GM23248 (cell line): ENCODE measurements at regions not wholly inside any gene's neighbourhood (a gene's known extent, or its start where the extent isn't known, plus 50 kb on each side); places are given as distances from the start of the nearest gene placed in this dataset.

Experiments
- DNase-seq: peaks from one replicate; pipeline ENCODE4 v3.0.0-alpha.2; 2015
- H2AFZ ChIP-seq: fragments of 200-600 bp; sonication (generic); 2 replicates; pipeline ENCODE4 v1.6.1; 2016; ENCODE audit warnings: antibody characterized with exemption
- H3F3A ChIP-seq: fragments of 200-600 bp; sonication (generic); 2 replicates; pipeline ENCODE4 v1.6.1; 2016; ENCODE audit warnings: mild to moderate bottlenecking, antibody characterized with exemption, mixed run types; ENCODE audit not compliant: insufficient read depth
- H3K27ac ChIP-seq: fragments of 200-600 bp; sonication (generic); 2 replicates; pipeline ENCODE4 v1.5.1; 2016; ENCODE audit warnings: mild to moderate bottlenecking
- H3K27me3 ChIP-seq: fragments of 200-600 bp; sonication (generic); replicated peaks from 2 replicates; pipeline ENCODE4 v1.6.1; 2016; ENCODE audit warnings: mild to moderate bottlenecking; ENCODE audit not compliant: insufficient read depth
- H3K36me3 ChIP-seq: fragments of 200-600 bp; sonication (generic); 2 replicates; pipeline ENCODE4 v1.6.1; 2016; ENCODE audit warnings: low read depth, mild to moderate bottlenecking
- H3K4me1 ChIP-seq: fragments of 200-600 bp; sonication (generic); 2 replicates; pipeline ENCODE4 v1.6.1; 2016; ENCODE audit warnings: mild to moderate bottlenecking; ENCODE audit not compliant: insufficient read depth
- H3K4me2 ChIP-seq: fragments of 200-600 bp; sonication (generic); one replicate; pipeline ENCODE4 v1.6.1; 2016; ENCODE audit warnings: mild to moderate bottlenecking; ENCODE audit not compliant: unreplicated experiment
- H3K4me3 ChIP-seq: fragments of 200-600 bp; sonication (generic); 2 replicates; pipeline ENCODE4 v1.5.1; 2016; ENCODE audit warnings: mild to moderate bottlenecking
- H3K79me2 ChIP-seq: fragments of 200-600 bp; sonication (generic); 2 replicates; pipeline ENCODE4 v1.6.1; 2016; ENCODE audit warnings: mild to moderate bottlenecking; ENCODE audit not compliant: insufficient read depth
- H3K9ac ChIP-seq: fragments of 200-600 bp; sonication (generic); 2 replicates; pipeline ENCODE4 v1.6.1; 2016; ENCODE audit warnings: mild to moderate bottlenecking
- H3K9me2 ChIP-seq: fragments of 200-600 bp; sonication (generic); 2 replicates; pipeline ENCODE4 v1.6.1; 2016; ENCODE audit warnings: mixed run types, mild to moderate bottlenecking, moderate library complexity; ENCODE audit not compliant: insufficient read depth
- H3K9me3 ChIP-seq: fragments of 200-600 bp; sonication (generic); one replicate; pipeline ENCODE4 v1.6.1; 2017; ENCODE audit warnings: low read depth
- H4K20me1 ChIP-seq: fragments of 200-600 bp; sonication (generic); 2 replicates; pipeline ENCODE4 v1.6.0; 2016; ENCODE audit not compliant: insufficient read depth
- EZH2 ChIP-seq: fragments of 200-600 bp; sonication (generic); IDR thresholded peaks from 2 replicates; pipeline ENCODE4 v1.6.1; 2018; ENCODE audit warnings: antibody characterized with exemption, mild to moderate bottlenecking; ENCODE audit not compliant: insufficient read depth, poor library complexity, severe bottlenecking
- EZH2phosphoT487 ChIP-seq: fragments of 200-600 bp; sonication (generic); IDR thresholded peaks from 2 replicates; pipeline ENCODE4 v1.6.1; 2018; ENCODE audit warnings: antibody characterized with exemption, moderate library complexity, mild to moderate bottlenecking, low read depth; ENCODE audit not compliant: insufficient read depth
- WGBS, 2 experiments: methylation state at CpG; one replicate each; pipeline ENCODE4 v1.1.6; 2015 to 2017; ENCODE audit warnings: low lambda C conversion rate in 2 of 2, low coverage in 1 of 2; ENCODE audit errors: missing lambda C conversion rate in 2 of 2; 5-methylcytosine and 5-hydroxymethylcytosine counted together
- in situ Hi-C: fragments of 300-500 bp; cut with MboI; formaldehyde crosslinking; loops from 2 replicates; pipeline ENCODE4 v1.15.0; 2020

DNA sequence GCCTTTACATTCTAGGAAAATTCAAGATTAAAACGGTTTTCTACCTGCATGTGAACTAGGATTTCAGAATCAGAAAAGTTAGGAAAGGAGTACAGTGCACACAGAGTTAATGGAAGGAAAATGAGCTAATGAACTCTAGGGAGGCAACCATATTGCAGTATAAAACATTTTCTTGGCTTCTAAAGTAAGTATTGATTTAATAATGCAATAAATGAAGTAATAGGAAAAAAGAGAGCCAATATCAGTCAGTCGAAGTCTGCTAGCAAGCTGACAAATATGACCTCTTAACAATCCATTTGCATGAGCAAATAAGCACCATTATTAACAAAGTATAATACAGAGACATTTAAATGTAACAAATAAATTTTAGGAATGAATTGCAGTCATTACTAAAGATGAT, 80.2 kb upstream of the COL3A1 start:
- in situ Hi-C loops = no loop called here

DNA sequence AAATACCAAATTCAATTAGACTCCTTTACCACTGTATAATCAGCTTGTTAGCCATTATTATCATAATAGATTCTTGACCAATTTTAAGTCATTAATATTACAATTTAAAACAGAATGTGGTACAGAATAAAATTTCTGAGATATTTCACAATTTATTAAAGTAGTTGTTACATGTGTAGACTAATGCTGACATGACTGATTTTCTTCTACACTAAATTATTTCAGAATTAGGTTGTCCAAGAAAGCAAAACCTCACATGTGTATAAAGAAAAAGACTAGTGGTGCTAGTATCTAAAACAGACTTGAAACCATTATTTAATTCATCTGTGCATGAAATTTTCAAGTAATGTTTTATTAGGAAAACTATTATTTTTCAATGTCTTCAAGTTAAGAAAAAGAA, 79.2 kb upstream of the COL3A1 start:
- Histone ChIP-seq H2AFZ (no peak overlapping the region), H3K27ac (no peak overlapping the region), H3K9ac (no peak overlapping the region), H3K27me3 (no peaks in the 10 kb centered on the region), H3K4me2 (no peak overlapping the region), H3K79me2 (no peaks in the 10 kb centered on the region), H3K9me3 (no peaks in the 10 kb centered on the region), H3K4me1 (peaks cover 21% of the 10 kb centered on the region), H4K20me1 (no peaks in the 10 kb centered on the region), H3K9me2 (no peaks in the 10 kb centered on the region), H3K4me3 (no peak overlapping the region), H3F3A (peaks cover 15% of the 10 kb centered on the region), H3K36me3 (no peaks in the 10 kb centered on the region)
- no peak for TF ChIP-seq EZH2
- in situ Hi-C loops = no loop called here
- no peak for DNase-seq

More for the DNA sequence above, 80.2 kb upstream of the COL3A1 start:
- Histone ChIP-seq H3K9me2 (no peaks in the 10 kb centered on the region), H2AFZ (no peak overlapping the region), H3K4me1 (peaks cover 21% of the 10 kb centered on the region), H3K4me2 (no peak overlapping the region), H3K36me3 (no peaks in the 10 kb centered on the region), H3K79me2 (no peaks in the 10 kb centered on the region), H3K9me3 (no peaks in the 10 kb centered on the region), H3F3A (peaks cover 15% of the 10 kb centered on the region), H4K20me1 (no peaks in the 10 kb centered on the region), H3K9ac (no peak overlapping the region), H3K27me3 (no peaks in the 10 kb centered on the region), H3K27ac (no peak overlapping the region), H3K4me3 (no peak overlapping the region)
- no peak for DNase-seq
- 19 to 29% methylated on average over 2 of the region's 2 CpGs for WGBS, 2 experiments
- TF ChIP-seq EZH2phosphoT487 = no peak
- no peak for TF ChIP-seq EZH2

DNA sequence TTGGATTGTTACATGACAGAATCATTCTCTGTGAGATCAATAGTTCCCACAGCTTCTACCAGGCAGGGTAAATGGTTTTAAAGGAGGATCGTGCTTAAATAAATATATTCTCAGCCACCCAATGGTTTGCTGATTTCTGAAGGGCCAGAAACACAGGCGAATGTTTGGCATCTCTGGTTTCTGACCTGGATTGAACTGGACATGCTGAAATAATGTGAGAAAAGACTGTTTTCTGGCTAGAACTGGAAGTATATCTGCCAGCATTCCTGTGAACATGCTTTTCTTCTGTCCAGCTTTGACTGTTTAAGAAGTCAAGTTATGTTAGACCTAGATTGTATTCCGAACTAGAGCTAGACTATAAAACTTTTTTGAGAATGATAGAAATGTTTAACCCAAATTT, 77.1 kb upstream of the COL3A1 start:
- DNase-seq = peak; percentile 60
- Histone ChIP-seq H3K79me2 (no peaks in the 10 kb centered on the region), H3K4me1 (peaks cover 21% of the 10 kb centered on the region), H3K36me3 (no peaks in the 10 kb centered on the region), H3K9me3 (no peaks in the 10 kb centered on the region), H3K27ac (peak overlapping the region; percentile 68), H3K9me2 (no peaks in the 10 kb centered on the region), H3K4me2 (peak overlapping the region; percentile 68), H3K4me3 (peak overlapping the region; percentile 14; the same call in 1 of the 2 replicates), H2AFZ (peak overlapping the region; percentile 77), H4K20me1 (no peaks in the 10 kb centered on the region), H3K9ac (peak overlapping the region; percentile 51), H3F3A (peaks cover 15% of the 10 kb centered on the region), H3K27me3 (no peaks in the 10 kb centered on the region)
- WGBS, 2 experiments = 10 to 11% methylated on average over 3 of the region's 3 CpGs
- in situ Hi-C loops = no loop called here
- no peak for TF ChIP-seq EZH2phosphoT487
- no peak for TF ChIP-seq EZH2

DNA sequence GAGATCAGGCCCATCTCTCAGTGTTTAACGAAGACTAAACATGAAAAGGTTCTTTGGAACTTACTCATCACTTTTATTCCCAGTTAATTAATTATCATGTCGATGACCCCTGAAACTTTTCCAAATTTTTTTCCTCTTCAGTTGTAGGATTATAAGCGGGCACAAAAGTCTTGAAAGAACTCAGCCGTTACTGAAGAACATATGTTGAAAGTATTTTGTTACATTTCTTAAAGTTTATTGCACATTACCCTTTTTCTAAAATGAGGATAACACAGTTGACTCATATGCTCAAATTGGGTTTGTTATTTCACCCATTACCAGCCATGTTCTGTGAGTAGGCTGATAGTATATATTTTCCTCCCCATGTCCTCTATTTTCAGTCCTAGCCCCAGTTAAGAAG, 75.9 kb upstream of the COL3A1 start:
- Histone ChIP-seq H3K9me2 (no peaks in the 10 kb centered on the region), H3K36me3 (no peaks in the 10 kb centered on the region), H3K9ac (0 out of 2 replicates have a peak overlapping the region, but pooled peaks have one; percentile 51), H3K4me1 (peaks cover 32% of the 10 kb centered on the region), H3K27me3 (no peaks in the 10 kb centered on the region), H3K4me2 (peak overlapping the region; percentile 68), H3K4me3 (no peak overlapping the region), H3K79me2 (no peaks in the 10 kb centered on the region), H2AFZ (peak overlapping the region; percentile 77), H4K20me1 (no peaks in the 10 kb centered on the region), H3K9me3 (no peaks in the 10 kb centered on the region), H3F3A (peaks cover 15% of the 10 kb centered on the region), H3K27ac (peak overlapping the region; percentile 68)
- in situ Hi-C loops = no loop called here
- peak; percentile 39 for DNase-seq
- 4% methylated on average over 4 of the region's 4 CpGs for WGBS, 2 experiments
- TF ChIP-seq EZH2 (no peak), EZH2phosphoT487 (no peak)
